Nephron progenitor cell (in vitro differentiated cells): ENCODE measurements at regions not wholly inside any gene's neighbourhood (a gene's known extent, or its start where the extent isn't known, plus 50 kb on each side); places are given as distances from the start of the nearest gene placed in this dataset.
A peak's percentile ranks its signal among the peaks of the same experiment; 100 is the strongest.

Source experiments
- DNase-seq: peaks from one replicate; pipeline ENCODE4 v3.0.0; 2021
- H3K27ac Mint-ChIP-seq: 2 replicates; pipeline ENCODE4 v1.8.0; 2021; ENCODE audit warnings: mild to moderate bottlenecking, moderate library complexity, mixed read lengths
- H3K27me3 Mint-ChIP-seq: 2 replicates; pipeline ENCODE4 v1.8.0; 2021; ENCODE audit warnings: mild to moderate bottlenecking, low read depth, mixed read lengths; ENCODE audit not compliant: poor library complexity
- H3K36me3 Mint-ChIP-seq: 2 replicates; pipeline ENCODE4 v1.8.0; 2021; ENCODE audit warnings: low read depth, mixed read lengths
- H3K4me1 Mint-ChIP-seq: 2 replicates; pipeline ENCODE4 v1.8.0; 2021; ENCODE audit warnings: mixed read lengths
- H3K4me3 Mint-ChIP-seq: 2 replicates; pipeline ENCODE4 v1.8.0; 2021; ENCODE audit warnings: mild to moderate bottlenecking, moderate library complexity, mixed read lengths
- H3K9me3 Mint-ChIP-seq: 2 replicates; pipeline ENCODE4 v1.8.0; 2021; ENCODE audit warnings: mild to moderate bottlenecking, moderate library complexity, mixed read lengths
- TF ChIP-seq, protein P1 (sequence below): fragments of 200-600 bp; sonication (generic); IDR thresholded peaks from 2 replicates; pipeline ENCODE4 v1.5.0; 2021; ENCODE audit warnings: antibody characterized with exemption

GRCh38 chr3:63069806-63070475 lies 194.7 kb upstream of the CADPS start:
- Mint-ChIP-seq H3K36me3 (no peaks in the 10 kb centered on the region), H3K9me3 (no peaks in the 10 kb centered on the region), H3K27ac (no peak overlapping the region), H3K4me1 (no peaks in the 10 kb centered on the region), H3K27me3 (no peaks in the 10 kb centered on the region), H3K4me3 (no peak overlapping the region)
- TF ChIP-seq, protein P1, sequence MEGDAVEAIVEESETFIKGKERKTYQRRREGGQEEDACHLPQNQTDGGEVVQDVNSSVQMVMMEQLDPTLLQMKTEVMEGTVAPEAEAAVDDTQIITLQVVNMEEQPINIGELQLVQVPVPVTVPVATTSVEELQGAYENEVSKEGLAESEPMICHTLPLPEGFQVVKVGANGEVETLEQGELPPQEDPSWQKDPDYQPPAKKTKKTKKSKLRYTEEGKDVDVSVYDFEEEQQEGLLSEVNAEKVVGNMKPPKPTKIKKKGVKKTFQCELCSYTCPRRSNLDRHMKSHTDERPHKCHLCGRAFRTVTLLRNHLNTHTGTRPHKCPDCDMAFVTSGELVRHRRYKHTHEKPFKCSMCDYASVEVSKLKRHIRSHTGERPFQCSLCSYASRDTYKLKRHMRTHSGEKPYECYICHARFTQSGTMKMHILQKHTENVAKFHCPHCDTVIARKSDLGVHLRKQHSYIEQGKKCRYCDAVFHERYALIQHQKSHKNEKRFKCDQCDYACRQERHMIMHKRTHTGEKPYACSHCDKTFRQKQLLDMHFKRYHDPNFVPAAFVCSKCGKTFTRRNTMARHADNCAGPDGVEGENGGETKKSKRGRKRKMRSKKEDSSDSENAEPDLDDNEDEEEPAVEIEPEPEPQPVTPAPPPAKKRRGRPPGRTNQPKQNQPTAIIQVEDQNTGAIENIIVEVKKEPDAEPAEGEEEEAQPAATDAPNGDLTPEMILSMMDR, result no peak
- DNase-seq, result no peak

- Mint-ChIP-seq H3K4me1 (no peaks in the 10 kb centered on the region), H3K36me3 (no peaks in the 10 kb centered on the region), H3K9me3 (no peaks in the 10 kb centered on the region), H3K27me3 (no peaks in the 10 kb centered on the region), H3K27ac (no peak overlapping the region), H3K4me3 (no peak overlapping the region)
- DNase-seq, result no peak
- TF ChIP-seq, protein P1, result no peak
Measured at GRCh38 chr3:63070476-63070810, 195.2 kb upstream of the CADPS start.

GRCh38 chr3:63076357-63076756 lies 201.1 kb upstream of the CADPS start:
- H3K27me3 Mint-ChIP-seq, result peaks cover 2% of the 10 kb centered on the region
- H3K4me3 Mint-ChIP-seq, result no peak overlapping the region
- no peaks in the 10 kb centered on the region for H3K36me3 Mint-ChIP-seq
- no peak overlapping the region for H3K27ac Mint-ChIP-seq
- no peak for DNase-seq
- H3K4me1 Mint-ChIP-seq, result no peaks in the 10 kb centered on the region
- peaks cover 2% of the 10 kb centered on the region for H3K9me3 Mint-ChIP-seq
- TF ChIP-seq, protein P1, result no peak

DNA sequence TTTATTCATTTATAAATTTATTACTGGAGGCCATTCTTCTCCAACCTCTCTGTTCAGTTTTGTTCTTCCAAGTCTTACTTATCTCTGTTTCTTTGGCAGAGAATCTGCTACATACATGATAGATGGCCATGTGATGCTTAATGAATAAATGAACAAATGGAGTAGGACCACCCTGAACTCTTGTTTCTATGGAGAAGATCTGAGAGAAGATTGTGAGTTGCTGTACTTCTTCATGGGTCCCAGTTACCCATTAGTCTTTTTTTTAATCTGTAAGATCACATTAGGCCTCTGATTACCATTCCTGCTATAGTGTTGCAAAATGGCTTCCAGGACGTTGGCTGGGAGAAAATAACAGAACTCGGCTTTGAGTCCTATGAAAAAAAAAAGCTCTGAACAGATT lies 191.9 kb upstream of the SYNPR start:
- no peak for DNase-seq
- no peak overlapping the region for H3K4me3 Mint-ChIP-seq
- H3K9me3 Mint-ChIP-seq, result peaks cover 25% of the 10 kb centered on the region
- peaks cover 9% of the 10 kb centered on the region for H3K4me1 Mint-ChIP-seq
- TF ChIP-seq, protein P1, result no peak
- no peaks in the 10 kb centered on the region for H3K36me3 Mint-ChIP-seq
- H3K27ac Mint-ChIP-seq, result no peak overlapping the region
- peaks cover 5% of the 10 kb centered on the region for H3K27me3 Mint-ChIP-seq

GRCh38 chr3:63089007-63089750 lies 188.9 kb upstream of the SYNPR start:
- TF ChIP-seq, protein P1, result no peak
- Mint-ChIP-seq H3K4me1 (peaks cover 9% of the 10 kb centered on the region), H3K9me3 (no peaks in the 10 kb centered on the region), H3K36me3 (no peaks in the 10 kb centered on the region), H3K27me3 (no peaks in the 10 kb centered on the region), H3K27ac (no peak overlapping the region), H3K4me3 (no peak overlapping the region)
- no peak for DNase-seq

GRCh38 chr3:63089751-63090132 lies 188.4 kb upstream of the SYNPR start:
- Mint-ChIP-seq H3K27me3 (no peaks in the 10 kb centered on the region), H3K27ac (peak overlapping the region; percentile 11), H3K36me3 (no peaks in the 10 kb centered on the region), H3K4me1 (peaks cover 9% of the 10 kb centered on the region), H3K4me3 (no peak overlapping the region), H3K9me3 (no peaks in the 10 kb centered on the region)
- no peak for DNase-seq
- TF ChIP-seq, protein P1, result no peak
